ENCODE measurements at regions not wholly inside any gene's neighbourhood (a gene's known extent, or its start where the extent isn't known, plus 50 kb on each side); places are given as distances from the start of the nearest gene placed in this dataset.
A peak's percentile ranks its signal among the peaks of the same experiment; 100 is the strongest.
"Not testable (repeated sequence)": the region's sequence is repeated elsewhere in the genome, so short reads cannot be mapped to it uniquely, and the experiment has no call there.

DNA sequence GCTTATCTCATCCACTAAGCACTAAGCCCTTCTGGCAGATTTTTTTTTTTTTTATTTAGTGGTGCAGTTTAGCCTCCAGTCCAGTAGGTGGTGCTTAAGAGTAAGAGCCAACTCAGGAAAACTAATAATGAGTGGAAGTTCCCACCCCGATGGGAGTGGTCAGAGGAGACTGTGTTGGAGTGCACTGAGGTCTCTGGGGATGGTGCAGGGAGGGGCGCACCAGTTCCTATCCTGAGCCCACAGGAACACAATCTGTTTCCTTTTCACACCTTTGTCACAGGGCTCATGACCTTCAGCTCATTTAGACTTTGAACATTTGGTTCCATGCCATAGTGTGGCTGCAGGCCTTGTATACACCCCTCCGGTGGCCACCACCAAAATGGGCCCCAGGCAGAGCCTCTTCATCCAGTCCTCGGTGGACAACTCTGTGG lies 367.4 kb downstream of the SPRY2 start:
- DNase-seq: peak; percentile 16

DNA sequence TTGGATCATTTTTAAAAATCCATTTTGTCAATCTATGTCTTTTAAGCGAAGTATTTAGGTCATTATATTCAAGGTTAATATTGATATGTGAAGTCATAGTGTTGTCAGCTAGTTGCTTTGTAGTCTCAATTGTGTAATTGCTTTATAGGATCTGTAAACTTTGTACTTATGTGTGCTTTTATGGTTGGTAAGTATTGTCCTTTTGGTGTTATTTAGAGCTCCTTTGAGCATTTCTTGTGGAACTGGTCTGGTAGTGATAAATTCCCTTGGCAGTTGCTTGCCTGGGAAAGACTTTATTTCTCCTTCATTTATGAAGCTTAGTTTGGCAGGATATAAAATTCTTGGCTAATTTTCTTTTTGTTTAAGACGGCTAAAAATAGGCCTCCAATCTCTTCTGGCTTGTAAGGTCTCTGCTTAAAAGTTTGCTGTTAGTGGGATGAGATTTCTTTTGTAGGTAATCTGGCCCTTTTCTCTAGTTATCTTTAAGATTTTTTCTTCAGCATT lies 368.8 kb downstream of the SPRY2 start:
- no peak for DNase-seq

- DNase-seq: no peak
These were observed 374.4 kb downstream of the SPRY2 start for GRCh38 chr13:79966493-79966895.

GRCh38 chr13:79966059-79966458 lies 374.9 kb downstream of the SPRY2 start:
- DNase-seq: no peak

GRCh38 chr13:79946556-79946955 lies 394.4 kb downstream of the SPRY2 start:
- no peak for DNase-seq

DNA sequence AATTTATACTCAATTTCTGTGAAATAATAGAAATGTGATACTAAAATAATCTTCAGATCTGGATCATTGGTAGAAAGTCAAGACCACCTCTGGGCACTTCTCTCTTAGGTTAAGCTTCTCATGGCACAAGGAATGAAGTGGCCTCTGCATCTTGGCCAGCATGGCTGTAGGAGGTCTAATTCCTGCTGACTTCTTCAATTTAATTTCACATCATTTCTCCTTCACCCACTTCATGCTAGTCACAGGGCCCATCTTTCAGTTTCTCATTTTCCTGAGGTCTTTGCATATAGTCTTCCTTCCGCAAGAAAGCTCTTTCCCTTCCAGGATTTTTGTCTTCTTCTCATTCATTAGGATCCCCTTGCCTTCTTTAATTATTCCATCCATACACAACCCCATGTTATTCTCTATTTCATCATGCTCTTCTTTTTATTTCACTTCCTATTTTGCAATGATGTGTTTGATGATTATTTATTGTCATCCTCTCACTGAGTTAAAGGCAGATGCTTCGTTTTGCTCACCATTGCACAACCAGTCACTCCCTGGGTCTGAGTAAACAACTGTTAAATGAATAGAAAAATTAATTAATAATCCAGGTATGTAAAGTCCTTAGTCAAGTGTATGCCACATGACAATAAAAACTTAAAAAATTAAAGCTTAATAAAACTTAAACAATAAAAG lies 397.4 kb downstream of the SPRY2 start:
- no peak for DNase-seq

GRCh38 chr13:79941752-79942151 lies 399.2 kb downstream of the SPRY2 start:
- no peak for DNase-seq

DNA sequence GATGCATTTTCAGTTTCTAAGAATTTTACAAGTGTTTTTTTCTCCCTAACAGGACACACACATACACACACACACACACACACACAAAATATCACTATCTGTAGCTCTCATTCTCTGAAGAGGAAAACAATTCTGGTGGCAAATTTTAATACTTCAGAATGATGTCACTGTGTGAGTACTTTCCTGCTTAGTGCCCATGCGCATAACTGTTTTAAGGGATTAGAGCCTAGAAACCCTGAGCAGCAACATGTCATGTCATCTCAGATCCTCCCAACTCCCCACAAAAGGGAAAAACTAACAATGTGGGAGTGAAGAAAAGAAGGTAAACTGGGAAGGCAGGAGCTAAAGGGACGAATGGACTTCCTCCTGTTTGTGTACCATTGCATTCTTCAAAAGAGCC lies 401.2 kb downstream of the SPRY2 start:
- DNase-seq: no peak

GRCh38 chr13:79937771-79938216 lies 403.1 kb downstream of the SPRY2 start:
- peak; percentile 6 for DNase-seq

DNA sequence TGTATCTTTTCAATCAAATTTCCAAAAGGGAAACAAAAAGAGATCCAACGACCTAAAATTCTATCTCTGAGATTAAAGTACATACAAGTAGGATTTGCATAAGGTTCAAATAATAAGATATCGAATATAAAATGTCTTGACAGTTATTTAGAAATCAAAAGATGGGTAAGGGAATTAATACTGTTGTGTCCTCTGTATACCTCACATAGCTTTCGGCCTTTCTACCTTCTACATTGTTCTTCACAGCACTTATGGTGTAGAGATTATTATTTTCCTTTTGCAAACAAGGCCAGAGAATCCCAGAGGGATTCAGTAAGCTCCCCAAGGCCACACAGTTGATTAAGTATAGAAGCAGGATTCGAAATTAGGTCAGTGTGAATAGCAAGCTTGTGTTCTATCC lies 403.6 kb downstream of the SPRY2 start:
- DNase-seq: no peak

DNA sequence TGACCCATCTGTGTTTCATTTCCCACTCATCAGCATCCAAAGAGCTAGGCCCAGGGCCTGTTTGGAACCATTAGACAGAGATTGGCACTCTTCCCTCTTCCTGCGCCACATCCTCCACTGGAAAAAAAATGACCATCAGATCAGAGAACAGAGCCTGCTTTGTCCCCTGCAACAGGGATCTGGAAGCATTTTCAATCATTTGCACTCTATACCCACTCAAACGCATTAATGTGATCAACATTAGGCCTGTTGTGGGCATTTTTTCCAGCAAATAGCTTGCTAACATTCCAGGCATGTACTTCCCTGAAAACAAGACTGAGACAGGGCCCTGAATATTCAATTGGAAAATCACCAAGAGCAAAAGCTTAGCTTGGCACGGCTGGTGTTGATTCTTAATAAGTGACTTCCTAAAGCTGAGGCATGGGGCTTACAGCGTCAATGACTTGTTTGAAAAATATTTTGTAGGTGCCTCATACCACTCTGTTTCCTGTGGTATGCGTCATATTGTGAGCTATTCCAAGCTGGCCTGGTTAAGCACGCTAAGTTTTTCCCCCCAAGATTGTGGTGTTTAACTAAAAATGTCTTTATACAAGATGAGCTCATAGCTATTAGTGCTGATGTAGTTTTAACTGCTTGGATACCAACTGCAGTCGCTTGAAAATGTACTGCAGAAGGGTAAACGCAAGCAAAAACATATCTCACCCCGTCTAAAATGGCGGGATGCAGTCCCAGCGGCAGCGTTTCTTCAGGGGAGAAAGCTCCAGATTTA lies 404.4 kb downstream of the SPRY2 start:
- peak; percentile 100 for DNase-seq

- peak; percentile 45 for DNase-seq
These were observed 405.8 kb downstream of the SPRY2 start for GRCh38 chr13:79935121-79935520.

DNA sequence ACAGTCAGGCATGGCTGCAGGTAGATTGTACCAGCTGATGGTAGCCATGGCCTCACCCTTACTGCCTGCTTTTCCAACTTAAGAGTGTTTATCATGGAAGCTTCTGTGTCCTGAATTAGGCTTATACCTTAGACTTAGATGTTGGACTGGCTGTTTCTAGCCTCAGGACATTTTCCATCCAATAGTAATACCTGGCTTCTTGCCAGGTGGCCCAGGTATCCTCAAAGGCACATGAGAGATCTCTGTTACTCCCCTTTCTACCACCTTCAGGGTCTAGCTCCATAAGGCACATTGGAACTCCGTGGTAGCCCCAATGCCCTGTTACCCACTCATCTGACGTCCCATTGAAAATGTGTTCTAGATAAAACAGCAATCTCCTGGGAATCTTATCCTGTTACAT lies 407.5 kb downstream of the SPRY2 start:
- DNase-seq: no peak

- peak; percentile 8 for DNase-seq
These were observed 408.4 kb downstream of the SPRY2 start for GRCh38 chr13:79932556-79932955.

- not testable (repeated sequence) for DNase-seq
These were observed 416.9 kb downstream of the SPRY2 start for GRCh38 chr13:79923973-79924556.

DNA sequence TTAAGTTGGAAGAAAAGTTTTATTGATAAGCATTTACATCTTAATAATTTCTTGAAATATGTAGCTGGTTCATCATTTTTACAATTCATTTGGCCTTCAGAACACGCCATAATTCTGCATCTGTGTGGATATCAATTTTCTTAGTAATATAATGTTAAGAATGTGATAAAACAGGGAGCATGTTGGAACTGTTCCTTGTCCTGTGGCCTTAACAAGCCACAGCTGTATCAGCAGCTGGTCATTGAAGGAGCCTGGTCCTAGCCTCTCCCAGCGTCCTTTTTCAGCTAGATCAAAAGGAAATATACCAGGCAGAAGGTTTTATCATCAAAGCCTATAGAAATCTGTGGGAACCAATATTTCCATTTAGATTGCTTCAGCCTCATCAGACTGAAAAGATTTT lies 421.8 kb downstream of the SPRY2 start:
- DNase-seq: no peak

GRCh38 chr13:79918620-79919019 lies 422.3 kb downstream of the SPRY2 start:
- DNase-seq: no peak

DNA sequence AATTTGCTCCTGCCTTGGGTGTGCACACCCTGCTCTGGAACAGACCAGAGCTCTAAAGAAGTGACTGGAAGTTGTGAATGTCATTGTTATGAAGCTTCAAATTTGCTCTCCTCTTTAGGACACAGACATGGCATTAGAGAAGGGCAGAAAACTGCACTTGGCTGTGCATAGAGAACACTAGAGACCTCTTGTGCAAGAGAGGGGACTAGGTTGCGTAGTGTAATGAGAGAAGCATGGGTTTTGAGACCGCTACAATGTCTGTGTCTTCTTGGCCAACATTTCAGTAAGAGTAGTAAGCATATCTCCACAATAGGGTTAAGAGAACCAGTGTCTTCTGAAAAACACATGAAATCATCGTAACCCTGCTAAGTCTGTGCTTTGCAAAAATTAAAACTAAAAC lies 423.3 kb downstream of the SPRY2 start:
- DNase-seq: no peak

DNA sequence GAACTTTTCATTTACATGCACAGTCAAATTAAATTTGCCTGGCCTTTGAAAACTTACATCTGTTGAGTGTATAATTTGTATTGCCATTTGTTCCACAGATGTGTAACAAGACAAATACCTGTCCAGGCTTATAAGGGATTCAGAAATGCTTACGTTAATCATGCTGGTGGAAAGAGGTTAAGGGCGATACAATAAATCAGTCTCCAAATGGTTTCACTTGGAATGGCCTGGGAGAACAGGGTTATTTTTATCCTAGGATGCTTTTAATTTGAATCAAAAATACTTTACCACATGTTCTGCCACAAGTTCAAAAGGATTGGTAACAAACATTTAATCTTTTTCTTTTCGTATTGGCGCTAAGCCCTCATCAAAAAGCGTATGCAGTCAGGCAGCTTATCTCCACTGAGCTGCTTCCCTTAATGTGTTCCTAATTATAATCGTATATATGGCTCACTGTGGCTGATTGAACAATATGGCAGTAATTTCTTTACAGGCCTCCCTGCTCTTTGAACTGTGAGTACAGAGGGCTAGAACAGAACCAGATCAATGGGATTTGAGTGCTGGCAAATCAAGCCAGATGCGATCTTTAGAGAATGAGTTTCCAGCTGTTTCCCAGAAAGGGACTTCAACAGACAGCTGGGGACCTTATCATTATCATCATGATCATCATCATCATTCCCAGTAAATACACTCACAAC lies 425.7 kb downstream of the SPRY2 start:
- no peak for DNase-seq

DNA sequence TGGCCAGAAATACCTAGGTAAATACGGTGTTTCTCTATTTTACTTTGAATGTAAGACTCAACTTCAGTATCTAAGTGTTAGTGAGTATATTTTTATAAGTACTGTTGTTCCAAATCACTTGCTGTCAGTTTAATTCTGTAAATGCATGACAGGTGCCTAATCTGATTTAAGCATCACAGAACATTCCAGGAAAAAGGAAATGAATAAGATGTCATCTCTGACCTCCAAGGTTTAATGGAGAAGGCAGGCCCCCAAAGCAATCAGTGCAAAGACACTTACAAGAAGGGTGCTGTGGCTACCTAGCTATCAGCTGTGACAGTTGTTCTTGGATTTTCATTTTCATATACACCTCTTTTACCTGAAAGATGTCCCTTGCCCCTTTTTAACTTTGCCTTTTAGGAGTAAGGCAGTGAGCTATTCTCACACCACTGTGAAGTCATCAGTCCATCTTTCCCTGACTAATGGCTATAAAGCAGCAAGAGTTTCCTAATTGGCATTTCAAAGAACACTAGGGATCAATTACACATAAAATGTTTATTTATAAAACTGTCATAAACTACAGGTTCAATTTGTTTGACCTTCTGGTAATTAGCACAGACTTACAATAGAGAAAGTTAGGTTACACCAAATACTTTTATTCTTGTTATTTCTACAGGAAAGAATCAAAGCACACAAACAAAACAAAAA lies 427.6 kb downstream of the SPRY2 start:
- DNase-seq: no peak

GRCh38 chr13:79912403-79912802 lies 428.5 kb downstream of the SPRY2 start:
- no peak for DNase-seq

GRCh38 chr13:79910875-79911540 lies 429.9 kb downstream of the SPRY2 start:
- no peak for DNase-seq

Data from fibroblast of skin of back (primary cell).